Breast epithelium (tissue), 4 donors: ENCODE measurements at regions not wholly inside any gene's neighbourhood (a gene's known extent, or its start where the extent isn't known, plus 50 kb on each side); places are given as distances from the start of the nearest gene placed in this dataset.

Experiments used
- DNase-seq, 2 donors: peaks; one replicate each; pipeline ENCODE4 v3.0.0-alpha.2; 2019; ENCODE audit warnings: low spot score in 2 of 2
- H3K27ac ChIP-seq, 2 donors: fragments of 200-600 bp; sonication (generic) in 1 of 2; one replicate each; pipeline ENCODE4 v1.5.1; 2016 to 2019; ENCODE audit warnings: mild to moderate bottlenecking in 1 of 2
- H3K27me3 ChIP-seq, 2 donors: fragments of 200-600 bp; sonication (generic) in 1 of 2; one replicate each; pipeline versions ENCODE4 v1.5.1 to v1.6.0; 2017 to 2019; ENCODE audit warnings: control low read depth in 1 of 2, mild to moderate bottlenecking in 1 of 2
- H3K36me3 ChIP-seq: fragments of 200-600 bp; one replicate; pipeline ENCODE4 v1.5.1; 2019
- H3K4me1 ChIP-seq, 2 donors: fragments of 200-600 bp; sonication (generic); one replicate each; pipeline ENCODE4 v1.5.1; 2016 to 2019; ENCODE audit warnings: control low read depth in 1 of 2
- H3K4me3 ChIP-seq, 3 donors: fragments of 200-600 bp; sonication (generic); 1 replicate in 2 of 3; 2 replicates in 1 of 3; pipeline ENCODE4 v1.5.1; 2016 to 2019; ENCODE audit warnings: mild to moderate bottlenecking in 3 of 3, moderate library complexity in 2 of 3
- H3K9me3 ChIP-seq, 2 donors: fragments of 200-600 bp; sonication (generic) in 1 of 2; one replicate each; pipeline ENCODE4 v1.5.1; 2016 to 2019; ENCODE audit warnings: control low read depth in 1 of 2
- CTCF ChIP-seq, 3 donors: fragments of 450-650 bp; IDR thresholded peaks; one replicate each; pipeline ENCODE4 v1.5.1; 2016 to 2017; ENCODE audit warnings: antibody characterized with exemption in 3 of 3, mild to moderate bottlenecking in 3 of 3, moderate library complexity in 3 of 3
- POLR2A ChIP-seq: fragments of 450-650 bp; IDR thresholded peaks from one replicate; pipeline ENCODE4 v1.6.1; 2016; ENCODE audit warnings: antibody characterized with exemption, mild to moderate bottlenecking, moderate library complexity
- POLR2AphosphoS5 ChIP-seq, 3 donors: sonication (generic); formaldehyde crosslinking; IDR thresholded peaks; one replicate each; pipeline ENCODE4 v1.6.1; 2017; ENCODE audit warnings: antibody characterized with exemption in 3 of 3
- intact Hi-C: fragments of 100-400 bp; cut with DNase I; formaldehyde crosslinking; loops from one replicate; pipeline ENCODE4 v1.15.1; 2023; ENCODE audit warnings: low total_unique reads

- intact Hi-C loops = no loop called here
- Histone ChIP-seq H3K27me3 (no peaks in the 10 kb centered on the region), H3K4me3 (peak overlapping the region in 1 of 3 donors; percentile 10), H3K9me3 (no peaks in the 10 kb centered on the region), H3K27ac (no peak overlapping the region), H3K36me3 (no peaks in the 10 kb centered on the region), H3K4me1 (no peaks in the 10 kb centered on the region)
- DNase-seq = no peak
- TF ChIP-seq CTCF (IDR thresholded peaks at IDR 0.05) = no peak
- no peak for TF ChIP-seq POLR2AphosphoS5 (IDR thresholded peaks at IDR 0.05)
- no peak for TF ChIP-seq POLR2A
Observed at GRCh38 chr12:59382282-59383078, 213.3 kb upstream of the SLC16A7 start.

GRCh38 chr12:59381106-59381505 is 214.7 kb upstream of the SLC16A7 start:
- Histone ChIP-seq H3K27me3 (no peaks in the 10 kb centered on the region), H3K4me3 (no peak overlapping the region), H3K36me3 (no peaks in the 10 kb centered on the region), H3K27ac (no peak overlapping the region), H3K9me3 (no peaks in the 10 kb centered on the region), H3K4me1 (no peaks in the 10 kb centered on the region)
- intact Hi-C loops = no loop called here
- TF ChIP-seq POLR2AphosphoS5 (IDR thresholded peaks at IDR 0.05) (no peak), POLR2A (no peak), CTCF (IDR thresholded peaks at IDR 0.05) (no peak)
- no peak for DNase-seq

- H3K9me3 ChIP-seq = no peaks in the 10 kb centered on the region
- no peak for TF ChIP-seq CTCF (IDR thresholded peaks at IDR 0.05)
Observed at GRCh38 chr12:59375633-59376032, 220.2 kb upstream of the SLC16A7 start.

GRCh38 chr12:59374783-59375182 is 221.0 kb upstream of the SLC16A7 start:
- H3K36me3 ChIP-seq = no peaks in the 10 kb centered on the region
- no peak overlapping the region for H3K4me3 ChIP-seq
- TF ChIP-seq POLR2A = no peak
- no peak for TF ChIP-seq POLR2AphosphoS5 (IDR thresholded peaks at IDR 0.05)
- TF ChIP-seq CTCF (IDR thresholded peaks at IDR 0.05) = no peak
- DNase-seq = no peak
- intact Hi-C loops = no loop called here
- no peak overlapping the region for H3K27ac ChIP-seq
- no peaks in the 10 kb centered on the region for H3K27me3 ChIP-seq
- no peaks in the 10 kb centered on the region for H3K4me1 ChIP-seq
- H3K9me3 ChIP-seq = no peaks in the 10 kb centered on the region

More at GRCh38 chr12:59375633-59376032, 220.2 kb upstream of the SLC16A7 start:
- Histone ChIP-seq H3K27me3 (no peaks in the 10 kb centered on the region), H3K27ac (no peak overlapping the region), H3K36me3 (no peaks in the 10 kb centered on the region), H3K4me3 (no peak overlapping the region), H3K4me1 (no peaks in the 10 kb centered on the region)
- no peak for DNase-seq
- intact Hi-C loops = no loop called here

- DNase-seq = no peak
- H3K27ac ChIP-seq = no peak overlapping the region
- no peaks in the 10 kb centered on the region for H3K27me3 ChIP-seq
- no peaks in the 10 kb centered on the region for H3K4me1 ChIP-seq
- intact Hi-C loops = no loop called here
- TF ChIP-seq POLR2AphosphoS5 (IDR thresholded peaks at IDR 0.05) (no peak), POLR2A (no peak), CTCF (IDR thresholded peaks at IDR 0.05) (no peak)
- no peak overlapping the region for H3K4me3 ChIP-seq
- no peaks in the 10 kb centered on the region for H3K36me3 ChIP-seq
- H3K9me3 ChIP-seq = no peaks in the 10 kb centered on the region
Observed at GRCh38 chr12:59372956-59373355, 222.9 kb upstream of the SLC16A7 start.
